GM19455 (cell line): ENCODE measurements at regions not wholly inside any gene's neighbourhood (a gene's known extent, or its start where the extent isn't known, plus 50 kb on each side); places are given as distances from the start of the nearest gene placed in this dataset.

Experiments used
- ATAC-seq: cut with Tn5 transposase; IDR thresholded peaks from one replicate; pipeline ENCODE4 v1.9.1; 2021; ENCODE audit not compliant: unreplicated experiment

DNA sequence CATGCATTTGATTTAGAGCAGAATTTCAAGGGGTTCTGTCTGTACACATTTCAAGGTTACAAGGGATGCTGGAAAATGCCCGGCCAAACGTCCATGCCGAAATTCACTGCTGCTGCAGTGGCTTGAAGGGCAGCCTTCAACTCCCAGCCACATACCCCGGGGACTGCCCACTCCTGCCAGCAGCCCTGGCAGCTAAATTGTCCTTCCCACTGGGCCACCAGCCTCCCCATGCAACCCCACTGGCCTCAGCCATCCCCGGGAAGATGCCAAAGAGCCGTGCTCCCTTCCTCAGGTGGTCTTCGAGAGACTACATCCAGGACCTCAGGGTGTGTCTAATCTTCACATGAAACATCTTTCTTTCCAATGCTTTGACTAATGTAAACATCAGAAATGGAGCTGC is 478.7 kb upstream of the MYT1L start:
- ATAC-seq: no peak

GRCh38 chr2:2808551-2809058 is 477.5 kb upstream of the MYT1L start:
- ATAC-seq: no peak

DNA sequence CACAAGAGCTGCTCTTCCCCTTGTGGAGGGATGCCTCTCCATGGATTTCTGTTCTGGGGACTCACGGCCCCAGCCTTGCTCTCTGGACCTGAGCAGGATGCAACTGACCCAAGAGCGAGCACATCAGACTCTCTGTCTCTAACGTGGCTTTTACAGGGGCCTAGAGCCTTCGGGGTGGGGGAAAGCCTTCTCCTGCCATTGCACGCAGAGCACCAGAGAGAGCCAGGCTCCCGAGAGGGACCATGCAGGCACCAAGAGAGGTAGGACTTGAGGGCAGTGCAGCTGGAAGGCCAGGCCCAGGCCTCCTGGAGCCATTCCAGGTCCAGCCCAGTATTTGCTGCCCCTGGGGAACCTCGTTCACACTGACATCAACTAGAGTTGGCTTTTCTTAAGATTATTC is 475.6 kb upstream of the MYT1L start:
- no peak for ATAC-seq

- ATAC-seq: no peak
Measured at GRCh38 chr2:2805263-2805662, 474.2 kb upstream of the MYT1L start.

DNA sequence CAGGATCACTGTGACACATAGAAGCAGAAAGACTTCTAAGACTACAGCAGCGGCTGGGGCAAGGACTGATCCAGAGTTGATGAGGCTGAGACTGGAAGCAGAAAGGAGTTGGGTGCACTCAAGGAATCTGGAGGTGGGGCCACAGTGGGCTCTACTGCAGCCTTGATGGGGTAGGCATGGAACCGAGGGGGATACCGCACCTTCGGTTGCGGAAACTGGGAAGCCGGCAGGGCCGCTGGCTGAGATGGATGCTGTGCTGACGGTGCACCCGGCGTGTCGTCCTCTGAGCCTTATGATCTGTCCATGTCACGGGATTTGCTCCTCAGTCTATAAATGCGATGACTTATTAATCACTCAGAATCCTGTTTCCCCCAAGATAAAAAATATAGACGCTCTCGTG is 473.5 kb upstream of the MYT1L start:
- no peak for ATAC-seq

DNA sequence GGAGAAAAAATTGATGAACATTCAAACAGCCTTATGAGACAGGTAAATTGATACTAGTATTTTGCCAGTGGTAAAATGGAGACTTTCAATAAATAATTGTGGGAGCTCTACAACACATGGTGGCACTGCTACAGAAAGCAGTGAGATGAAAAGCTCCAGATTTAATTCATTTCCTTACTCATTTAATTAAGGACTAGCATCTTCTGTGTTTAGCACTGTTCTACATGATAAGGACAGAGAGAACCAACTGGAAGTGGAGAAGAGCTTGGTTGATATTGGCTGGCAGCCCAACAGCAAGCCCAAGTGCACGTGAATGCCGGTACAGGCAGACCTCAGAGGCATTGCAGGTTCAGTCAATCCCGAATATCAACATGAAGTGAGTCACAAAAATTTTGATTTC is 470.4 kb upstream of the MYT1L start:
- ATAC-seq: no peak

GRCh38 chr2:2800697-2801096 is 469.6 kb upstream of the MYT1L start:
- ATAC-seq: no peak

DNA sequence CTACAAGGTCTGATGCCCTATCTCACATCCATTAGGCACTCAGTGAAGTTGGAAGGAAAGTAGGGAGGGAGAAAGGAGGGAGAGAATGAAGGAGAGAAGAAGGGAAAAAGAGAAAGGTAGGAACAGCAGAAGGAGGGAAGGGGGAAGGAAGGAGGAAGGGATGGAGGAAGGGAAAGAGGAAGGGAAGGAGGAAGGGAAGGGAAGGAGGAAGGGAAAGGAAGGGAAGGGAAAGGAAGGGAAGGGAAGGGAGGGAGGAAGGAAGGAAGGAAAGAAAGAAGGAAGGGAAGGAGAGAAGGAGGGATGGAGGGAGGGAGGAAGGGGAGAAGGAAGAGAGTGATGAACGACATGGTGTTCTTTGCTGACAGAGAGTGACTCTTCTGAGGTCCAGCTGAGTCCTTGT is 468.9 kb upstream of the MYT1L start:
- ATAC-seq: no peak

DNA sequence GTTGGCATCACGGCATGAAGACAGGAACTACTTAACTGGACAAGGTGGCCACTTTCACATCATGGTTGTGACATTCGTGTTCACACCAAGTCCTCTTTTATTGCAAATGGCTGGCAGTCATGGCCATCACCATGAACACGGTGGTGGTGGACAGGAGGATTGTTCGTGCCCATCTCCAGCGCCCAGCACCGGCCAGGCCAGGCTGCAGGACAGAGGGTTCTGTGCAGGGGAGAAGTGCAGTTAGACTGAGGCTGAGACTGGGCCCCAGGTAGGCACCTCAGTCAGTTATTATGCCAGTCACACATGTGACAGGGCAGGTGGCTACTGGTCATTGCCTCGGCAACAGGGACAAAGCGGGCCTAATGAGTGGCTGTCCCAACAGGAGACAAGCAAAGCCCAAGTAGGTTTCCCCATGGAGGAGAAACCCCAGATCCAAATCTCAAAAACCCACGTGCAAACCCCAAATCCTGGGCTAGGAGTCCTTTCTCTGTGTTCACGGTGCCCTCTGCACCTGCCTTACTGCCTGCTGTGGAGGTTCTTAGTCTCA is 468.1 kb upstream of the MYT1L start:
- ATAC-seq: no peak

GRCh38 chr2:2798337-2798736 is 467.3 kb upstream of the MYT1L start:
- no peak for ATAC-seq

GRCh38 chr2:2797797-2798196 is 466.7 kb upstream of the MYT1L start:
- ATAC-seq: no peak

GRCh38 chr2:2796207-2796606 is 465.1 kb upstream of the MYT1L start:
- ATAC-seq: no peak

- ATAC-seq: no peak
Measured at GRCh38 chr2:2795438-2796091, 464.5 kb upstream of the MYT1L start.

DNA sequence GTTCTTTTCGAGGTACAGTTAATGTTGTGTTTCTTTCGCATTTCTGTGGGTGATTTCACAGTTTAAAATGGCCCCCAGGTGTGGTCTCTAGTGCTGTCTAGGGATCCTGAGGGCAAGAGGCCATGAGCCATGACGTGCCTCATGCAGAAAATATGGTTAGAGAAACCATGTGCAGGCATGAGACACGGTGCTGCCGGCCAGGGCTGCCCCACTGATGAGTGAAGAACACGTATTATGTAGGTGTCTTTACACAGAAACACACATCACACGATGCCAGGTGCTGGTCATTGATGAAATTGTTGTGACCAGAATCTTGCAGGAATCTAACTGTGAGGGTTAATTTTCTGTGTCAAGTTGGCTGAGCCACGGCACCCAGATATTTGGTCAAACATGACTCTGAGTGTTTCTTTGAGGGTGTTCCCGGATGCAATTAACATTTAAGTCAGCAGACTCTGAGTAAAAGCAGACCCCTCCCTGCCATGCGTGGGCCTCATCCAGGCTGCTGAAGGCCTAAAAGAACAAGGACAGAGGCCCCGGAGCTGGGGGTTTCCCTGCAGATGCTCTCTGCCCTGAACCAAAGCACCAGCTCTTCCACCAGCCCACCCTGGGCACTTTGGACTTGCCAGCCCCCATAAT is 463.0 kb upstream of the MYT1L start:
- ATAC-seq: no peak

DNA sequence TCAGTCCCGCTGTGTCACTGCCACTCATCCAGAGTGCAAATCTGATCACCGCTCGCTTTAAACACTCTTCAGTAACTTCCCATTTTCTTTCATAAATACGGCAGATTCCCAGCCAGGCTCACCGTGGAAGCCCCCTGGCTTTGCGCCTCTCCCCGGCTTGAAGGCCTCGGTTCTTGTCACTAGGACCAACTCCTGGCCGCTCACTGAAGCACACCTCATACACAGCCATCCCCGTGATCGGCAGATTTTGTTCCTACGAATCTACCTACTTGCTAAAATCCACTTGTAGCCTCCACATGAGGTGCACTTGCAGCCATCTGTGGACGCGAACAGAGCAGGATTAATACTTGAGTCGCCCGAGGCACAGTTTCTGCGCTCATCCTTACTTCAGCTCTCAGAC is 462.4 kb upstream of the MYT1L start:
- ATAC-seq: no peak

GRCh38 chr2:2791606-2792005 is 460.5 kb upstream of the MYT1L start:
- ATAC-seq: no peak

DNA sequence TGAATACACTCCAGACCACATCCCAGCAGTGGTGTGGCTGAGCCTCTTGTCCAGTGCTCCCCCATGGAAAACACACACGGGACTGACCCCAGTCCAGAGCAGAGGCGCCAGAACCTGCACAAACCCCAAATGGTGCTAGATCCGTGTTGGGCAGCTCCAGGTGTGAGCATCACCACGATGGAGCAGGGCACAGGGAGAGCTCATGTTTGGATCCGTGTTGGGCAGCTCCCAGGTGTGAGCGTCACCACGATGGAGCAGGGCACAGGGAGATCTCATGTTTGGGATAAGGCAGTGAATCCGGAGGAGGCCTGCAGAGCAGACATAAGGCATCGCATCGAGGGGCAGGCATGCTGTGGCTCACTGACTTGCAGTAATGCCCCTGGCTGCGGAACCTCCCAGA is 460.0 kb upstream of the MYT1L start:
- ATAC-seq: no peak

GRCh38 chr2:2788076-2788475 is 457.0 kb upstream of the MYT1L start:
- ATAC-seq: no peak

DNA sequence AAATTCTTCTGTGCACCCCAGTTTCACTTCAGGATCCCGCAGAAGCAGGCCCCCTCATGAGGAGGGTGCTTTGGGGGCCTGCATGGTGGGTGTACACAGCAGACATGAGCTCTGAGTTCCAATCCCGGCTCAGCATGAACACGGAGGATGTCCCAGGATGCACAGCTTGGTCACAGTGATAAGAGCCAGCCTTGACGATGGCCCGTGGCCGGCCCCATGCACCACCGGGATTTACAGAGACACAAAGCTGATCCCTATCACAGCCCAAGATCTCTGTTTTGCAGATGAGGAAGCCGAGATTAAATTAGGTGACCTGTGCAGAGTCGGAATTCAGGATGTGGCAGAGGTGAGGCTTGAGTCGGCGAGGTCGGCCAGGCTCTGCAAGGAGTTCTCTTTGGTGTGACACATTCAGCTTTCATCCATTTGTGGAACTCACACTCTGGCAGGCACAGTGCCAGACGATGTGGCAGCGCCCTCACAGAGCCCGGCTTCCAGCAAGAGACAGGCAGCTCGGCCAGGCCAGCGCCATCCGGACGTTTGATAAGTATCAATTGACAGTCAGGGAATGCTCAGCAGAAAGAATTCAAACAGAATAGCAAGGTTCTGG is 456.3 kb upstream of the MYT1L start:
- ATAC-seq: no peak

DNA sequence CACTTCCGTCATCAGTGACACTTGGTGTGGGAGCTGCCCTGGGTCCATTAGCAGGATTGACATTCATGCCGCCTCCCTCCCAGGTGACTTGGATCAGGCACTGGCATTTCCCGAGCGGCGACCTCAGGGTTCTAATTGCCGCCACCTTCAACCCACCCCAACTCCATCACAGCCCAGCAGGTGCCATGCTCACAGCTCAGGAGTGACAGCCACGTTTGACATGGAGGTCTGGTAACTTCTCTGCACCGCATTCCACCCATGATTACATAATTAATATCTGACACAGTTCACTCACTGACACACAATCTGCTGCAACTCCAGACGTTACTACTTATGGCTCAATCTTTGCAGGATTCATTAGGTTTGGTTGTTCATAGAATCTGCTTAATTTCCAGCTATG is 450.9 kb upstream of the MYT1L start:
- no peak for ATAC-seq

GRCh38 chr2:2779727-2780126 is 448.7 kb upstream of the MYT1L start:
- ATAC-seq: no peak

GRCh38 chr2:2777876-2778275 is 446.8 kb upstream of the MYT1L start:
- ATAC-seq: no peak
